ENCODE measurements at regions not wholly inside any gene's neighbourhood (a gene's known extent, or its start where the extent isn't known, plus 50 kb on each side); places are given as distances from the start of the nearest gene placed in this dataset.
"Not testable (repeated sequence)": the region's sequence is repeated elsewhere in the genome, so short reads cannot be mapped to it uniquely, and the experiment has no call there.

DNA sequence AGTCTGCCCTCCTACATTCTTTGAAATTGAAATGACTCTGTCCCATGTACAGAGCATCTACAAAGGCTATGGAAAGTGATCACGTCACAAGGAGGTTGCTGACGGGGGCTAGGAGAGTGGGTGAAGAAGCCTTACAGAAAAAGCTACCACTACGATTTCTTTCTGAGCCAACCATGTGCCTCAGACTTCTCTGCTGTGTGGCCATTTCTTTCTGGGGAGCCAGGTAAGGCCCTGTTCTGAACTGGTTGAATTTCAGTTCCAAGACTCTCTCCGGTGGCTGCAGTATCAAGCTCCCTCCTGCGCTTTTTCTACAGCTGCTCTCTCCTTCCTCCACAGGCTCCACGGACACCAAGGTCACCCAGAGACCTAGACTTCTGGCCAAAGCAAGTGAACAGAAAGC, 112.5 kb upstream of the PRSS1 start:
- peak; percentile 1 for DNase-seq (ENCODE audit: low read depth, low spot score)

DNA sequence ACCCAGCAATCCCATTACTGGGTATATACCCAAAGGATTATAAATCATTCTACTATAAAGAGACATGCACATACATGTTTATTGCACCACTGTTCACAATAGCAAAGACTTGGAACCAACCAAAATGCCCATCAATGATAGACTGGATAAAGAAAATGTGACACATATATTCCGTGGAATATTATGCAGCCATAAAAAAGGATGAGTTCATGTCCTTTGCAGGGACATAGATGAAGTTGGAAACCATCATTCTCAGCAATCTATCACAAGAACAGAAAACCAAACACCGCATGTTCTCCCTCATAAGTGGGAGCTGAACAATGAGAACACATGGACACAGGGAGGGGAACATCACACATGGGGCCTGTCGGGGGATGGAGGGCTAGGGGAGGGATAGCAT, 113.2 kb upstream of the PRSS1 start:
- DNase-seq (ENCODE audit: low read depth, low spot score) = not testable (repeated sequence)

DNA sequence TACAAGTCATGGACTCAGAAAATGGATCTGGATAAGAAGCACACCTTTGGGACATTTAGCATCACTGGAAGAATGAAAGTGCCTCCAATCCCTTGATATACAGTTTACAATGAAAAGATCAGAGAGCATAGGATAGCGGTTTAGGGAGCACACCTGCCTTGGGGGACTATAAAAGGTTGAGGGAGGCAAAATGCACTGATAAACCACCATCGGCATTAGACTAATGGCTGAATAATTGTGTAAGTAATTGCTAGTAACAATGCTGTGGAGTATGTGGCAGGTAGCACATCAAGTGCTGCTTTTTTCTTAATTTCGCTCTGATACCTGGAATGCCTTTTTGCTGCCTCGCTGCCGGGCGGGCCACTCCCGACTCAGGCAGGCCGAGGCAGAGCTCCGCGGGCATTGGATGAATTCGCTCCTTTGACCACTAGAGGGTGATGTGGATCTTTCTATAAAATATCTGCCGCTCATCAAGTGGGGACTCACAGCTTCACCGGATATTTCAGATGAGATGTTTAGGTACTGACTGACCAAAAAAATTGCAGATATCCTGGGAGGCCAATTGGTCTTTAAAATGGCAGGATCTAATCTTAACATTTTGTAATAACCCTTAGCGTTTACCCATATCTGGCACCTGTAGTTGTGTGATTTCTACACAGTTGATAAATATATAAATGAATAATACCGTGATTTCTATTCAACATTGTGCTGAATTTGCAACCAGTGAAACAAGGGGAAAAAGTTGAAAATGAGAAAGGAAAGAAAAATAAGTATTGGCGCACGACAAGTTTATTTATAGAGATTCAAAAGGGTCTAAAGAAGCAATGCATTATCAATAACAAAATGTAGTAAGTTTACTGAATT, 116.8 kb upstream of the PRSS1 start:
- DNase-seq (ENCODE audit: low read depth, low spot score) = peak; percentile 26

DNA sequence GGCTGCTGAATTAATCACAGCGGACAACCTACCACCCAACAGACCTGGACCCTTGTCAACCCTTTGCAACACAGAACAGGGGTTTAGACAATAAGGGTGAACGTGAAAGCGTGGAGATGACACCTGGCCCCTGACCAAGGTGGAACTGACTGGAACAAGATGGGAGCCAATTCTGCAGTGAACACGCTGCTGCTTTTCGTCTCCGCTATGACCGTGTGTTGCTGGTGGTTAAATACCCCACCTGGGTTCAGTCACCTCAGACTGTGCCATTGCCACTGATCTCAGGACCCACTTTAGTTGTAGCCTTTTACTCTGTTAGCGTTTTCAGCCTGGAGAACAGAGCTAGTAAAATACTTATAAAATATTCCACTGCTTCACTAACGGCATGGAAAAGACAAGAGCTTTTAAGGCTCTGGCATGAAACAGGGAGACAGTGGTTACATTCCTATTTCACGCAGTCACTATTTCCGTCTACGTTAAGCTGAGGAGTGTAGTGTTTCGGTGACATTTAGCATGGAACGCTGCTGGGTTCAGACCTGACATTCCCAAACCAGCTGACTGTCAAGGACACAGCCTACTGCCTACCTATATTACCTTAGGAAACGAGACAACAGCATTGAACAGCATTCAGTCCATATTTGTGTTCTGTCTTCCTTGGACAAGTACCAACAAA, 119.5 kb upstream of the PRSS1 start:
- no peak for DNase-seq (ENCODE audit: low read depth, low spot score)

DNA sequence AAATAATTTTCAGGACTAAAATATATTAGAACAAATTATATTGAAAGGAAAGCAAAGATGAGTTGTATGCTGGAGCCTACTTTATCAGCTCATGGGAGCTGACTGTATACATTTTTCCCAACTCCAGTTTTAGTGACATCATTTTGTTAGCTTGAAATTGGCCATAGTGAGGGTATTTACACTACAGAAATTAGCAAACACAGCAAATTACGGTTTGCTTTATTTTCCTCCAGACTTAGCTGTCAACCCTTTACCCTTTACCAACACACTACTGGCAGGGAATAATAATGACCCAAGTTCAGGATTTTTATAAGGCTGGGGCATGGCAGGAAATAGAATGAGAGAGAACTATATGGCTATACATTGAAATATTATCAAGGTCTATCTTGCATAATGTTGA, 120.3 kb upstream of the PRSS1 start:
- DNase-seq (ENCODE audit: low read depth, low spot score) = no peak

DNA sequence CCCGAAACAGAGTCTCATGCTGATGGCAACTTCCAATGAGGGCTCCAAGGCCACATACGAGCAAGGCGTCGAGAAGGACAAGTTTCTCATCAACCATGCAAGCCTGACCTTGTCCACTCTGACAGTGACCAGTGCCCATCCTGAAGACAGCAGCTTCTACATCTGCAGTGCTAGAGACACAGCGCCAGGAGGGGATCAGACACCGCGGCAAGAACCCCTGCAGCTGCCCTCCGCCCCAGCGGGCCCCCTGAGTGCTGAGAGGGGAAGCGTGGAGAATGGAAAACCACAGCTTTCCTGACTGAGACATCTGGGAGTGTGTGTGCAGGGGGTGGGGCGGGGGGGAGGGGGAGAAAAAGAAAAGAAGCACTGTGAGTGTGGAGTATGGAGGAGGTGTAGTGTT, 122.0 kb upstream of the PRSS1 start:
- not testable (repeated sequence) for DNase-seq (ENCODE audit: low read depth, low spot score)

DNA sequence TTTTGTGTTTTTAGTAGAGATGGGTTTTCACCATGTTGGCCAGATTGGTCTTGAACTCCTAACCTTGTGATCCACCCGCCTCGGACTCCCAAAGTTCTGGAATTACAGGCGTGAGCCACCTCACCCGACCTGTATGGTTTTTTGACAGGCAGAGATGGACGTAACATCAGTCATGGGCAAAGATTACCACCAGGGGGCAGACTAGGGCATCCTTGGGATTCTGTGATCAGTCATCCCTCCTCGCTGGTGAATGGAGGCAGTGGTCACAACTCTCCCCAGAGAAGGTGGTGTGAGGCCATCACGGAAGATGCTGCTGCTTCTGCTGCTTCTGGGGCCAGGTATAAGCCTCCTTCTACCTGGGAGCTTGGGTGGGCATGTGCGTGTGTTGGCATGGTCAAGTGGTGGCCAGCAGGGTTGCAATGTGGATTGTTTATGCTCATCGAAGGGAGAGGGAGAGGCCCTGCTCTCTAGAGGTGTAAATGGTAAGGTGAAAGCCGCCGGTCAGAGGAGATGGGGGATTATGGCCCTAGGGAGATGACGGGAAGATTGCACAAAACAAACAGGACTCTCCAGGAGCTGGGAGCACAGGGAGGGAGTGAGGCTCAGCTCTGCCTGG, 122.7 kb upstream of the PRSS1 start:
- peak; percentile 40 for DNase-seq (ENCODE audit: low read depth, low spot score)

DNA sequence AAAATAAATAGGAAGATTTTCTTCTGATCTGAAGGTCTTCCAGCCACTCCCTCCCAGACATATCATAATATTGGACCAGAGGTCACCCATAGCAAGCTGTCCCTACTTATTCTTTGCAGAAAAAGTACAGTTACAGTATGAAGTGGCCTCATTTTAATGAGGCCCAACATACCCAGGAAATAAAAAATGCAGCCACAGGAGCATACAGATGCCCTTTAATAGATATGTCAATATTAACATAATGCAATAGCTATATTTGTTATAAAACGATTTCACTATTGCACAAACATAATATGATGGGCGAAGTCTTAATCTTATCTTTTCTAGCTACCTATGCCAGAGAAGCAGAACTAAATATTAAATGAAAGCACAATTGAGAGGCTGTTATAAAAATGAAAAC, 124.1 kb upstream of the PRSS1 start:
- not testable (repeated sequence) for DNase-seq (ENCODE audit: low read depth, low spot score)

DNA sequence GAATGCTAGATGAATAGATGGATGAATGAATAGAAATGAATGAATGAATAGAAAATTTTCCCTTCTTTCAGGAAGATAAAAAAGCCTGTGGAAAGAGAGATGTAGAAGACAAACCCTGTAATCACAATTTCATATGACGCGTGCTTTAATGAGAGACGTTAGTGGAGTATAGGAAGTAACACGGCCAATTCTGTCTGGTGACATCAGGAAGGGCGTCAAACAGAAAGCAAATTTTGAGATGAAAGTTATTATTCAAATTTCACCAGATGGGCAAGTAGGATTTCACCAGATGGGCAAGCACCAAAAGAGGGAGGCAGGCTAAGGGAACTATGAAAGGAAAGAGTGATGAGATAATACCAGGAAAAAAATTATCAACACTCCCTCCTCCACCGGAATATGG, 128.9 kb upstream of the PRSS1 start:
- no peak for DNase-seq (ENCODE audit: low read depth, low spot score)

DNA sequence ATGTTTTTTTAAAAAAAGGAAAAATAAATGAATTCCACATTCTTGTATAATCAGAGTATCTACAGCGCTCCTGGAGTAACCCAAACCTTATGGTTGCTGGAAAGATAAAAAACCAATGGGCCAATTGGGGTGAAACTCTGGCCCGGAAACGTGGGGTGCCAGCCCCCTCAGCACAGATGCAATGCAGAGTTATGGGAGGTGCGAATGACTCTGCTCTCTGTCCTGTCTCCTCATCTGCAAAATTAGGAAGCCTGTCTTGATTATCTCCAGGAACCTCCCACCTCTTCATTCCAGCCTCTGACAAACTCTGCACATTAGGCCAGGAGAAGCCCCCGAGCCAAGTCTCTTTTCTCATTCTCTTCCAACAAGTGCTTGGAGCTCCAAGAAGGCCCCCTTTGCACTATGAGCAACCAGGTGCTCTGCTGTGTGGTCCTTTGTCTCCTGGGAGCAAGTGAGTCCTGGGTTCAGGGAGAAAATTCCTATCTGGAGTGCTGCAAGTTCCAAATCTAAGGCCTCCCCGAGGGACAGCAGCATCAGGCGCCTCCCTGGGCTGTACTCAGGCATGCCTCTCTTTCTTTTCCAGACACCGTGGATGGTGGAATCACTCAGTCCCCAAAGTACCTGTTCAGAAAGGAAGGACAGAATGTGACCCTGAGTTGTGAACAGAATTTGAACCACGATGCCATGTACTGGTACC, 130.5 kb upstream of the PRSS1 start:
- no peak for DNase-seq (ENCODE audit: low read depth, low spot score)

DNA sequence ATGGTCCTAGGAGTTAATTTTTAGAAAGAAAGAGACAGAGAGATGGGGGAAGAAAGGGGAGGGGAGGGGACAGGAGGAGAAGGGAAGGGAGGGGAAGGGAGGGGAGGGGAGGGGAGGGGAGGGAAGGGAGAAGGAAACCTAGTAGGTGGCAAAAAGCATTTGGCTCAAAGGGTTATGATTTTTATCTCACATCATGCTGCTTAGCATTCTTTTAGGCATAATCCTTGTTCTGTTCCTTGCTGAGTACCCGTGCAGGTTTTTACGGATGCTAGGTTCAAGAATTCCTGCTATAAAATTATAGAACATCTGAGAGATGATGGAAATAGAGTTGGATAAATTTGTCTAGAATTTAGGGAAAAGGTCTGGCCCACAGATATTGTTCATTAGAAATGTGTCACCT, 132.4 kb upstream of the PRSS1 start:
- no peak for DNase-seq (ENCODE audit: low read depth, low spot score)

DNA sequence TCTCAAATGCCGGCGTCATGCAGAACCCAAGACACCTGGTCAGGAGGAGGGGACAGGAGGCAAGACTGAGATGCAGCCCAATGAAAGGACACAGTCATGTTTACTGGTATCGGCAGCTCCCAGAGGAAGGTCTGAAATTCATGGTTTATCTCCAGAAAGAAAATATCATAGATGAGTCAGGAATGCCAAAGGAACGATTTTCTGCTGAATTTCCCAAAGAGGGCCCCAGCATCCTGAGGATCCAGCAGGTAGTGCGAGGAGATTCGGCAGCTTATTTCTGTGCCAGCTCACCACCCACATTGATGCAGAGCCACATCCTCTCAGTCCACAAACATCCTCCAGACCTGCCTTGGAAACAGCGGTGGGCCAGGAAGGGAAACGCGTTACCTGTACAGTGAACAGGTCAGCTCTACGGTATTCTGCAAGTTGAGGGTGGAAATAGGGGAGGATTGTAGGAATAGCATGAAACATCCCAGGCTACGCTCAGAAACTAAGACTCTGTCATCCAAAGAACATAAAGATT, 133.1 kb upstream of the PRSS1 start:
- no peak for DNase-seq (ENCODE audit: low read depth, low spot score)

DNA sequence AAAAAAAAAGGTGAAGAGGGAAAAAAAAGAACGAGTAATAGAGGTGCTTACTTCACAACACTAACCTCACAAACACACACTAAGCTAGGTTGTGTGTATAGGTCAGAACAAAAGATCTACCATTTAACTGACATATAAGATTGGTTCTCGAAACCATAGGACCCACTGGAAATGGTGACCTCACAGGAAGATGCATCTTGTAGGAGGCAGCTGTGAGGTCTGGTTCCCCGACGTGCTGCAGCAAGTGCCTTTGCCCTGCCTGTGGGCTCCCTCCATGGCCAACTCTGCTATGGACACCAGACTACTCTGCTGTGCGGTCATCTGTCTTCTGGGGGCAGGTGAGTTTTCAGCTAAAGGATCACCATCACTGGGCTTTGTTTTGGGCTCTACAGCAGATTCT, 133.8 kb upstream of the PRSS1 start:
- no peak for DNase-seq (ENCODE audit: low read depth, low spot score)

DNA sequence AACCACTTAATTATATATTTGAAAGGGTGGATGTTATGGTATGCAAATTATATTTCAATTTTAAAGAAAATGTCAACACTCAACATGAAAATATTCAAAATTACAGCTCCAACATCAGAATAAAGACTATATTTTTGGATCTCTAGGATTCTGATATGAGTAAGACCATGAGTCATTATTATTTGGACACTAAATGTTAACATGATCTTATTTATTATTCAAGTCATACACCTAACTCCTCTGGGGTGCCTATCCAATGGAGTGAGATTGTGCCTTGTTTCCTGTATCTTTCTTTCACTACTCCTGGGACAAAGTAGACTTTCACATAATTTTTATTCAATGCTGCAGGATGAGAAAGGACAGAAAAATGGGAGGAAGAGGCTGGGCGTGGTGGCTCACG, 135.2 kb upstream of the PRSS1 start:
- no peak for DNase-seq (ENCODE audit: low read depth, low spot score)

DNA sequence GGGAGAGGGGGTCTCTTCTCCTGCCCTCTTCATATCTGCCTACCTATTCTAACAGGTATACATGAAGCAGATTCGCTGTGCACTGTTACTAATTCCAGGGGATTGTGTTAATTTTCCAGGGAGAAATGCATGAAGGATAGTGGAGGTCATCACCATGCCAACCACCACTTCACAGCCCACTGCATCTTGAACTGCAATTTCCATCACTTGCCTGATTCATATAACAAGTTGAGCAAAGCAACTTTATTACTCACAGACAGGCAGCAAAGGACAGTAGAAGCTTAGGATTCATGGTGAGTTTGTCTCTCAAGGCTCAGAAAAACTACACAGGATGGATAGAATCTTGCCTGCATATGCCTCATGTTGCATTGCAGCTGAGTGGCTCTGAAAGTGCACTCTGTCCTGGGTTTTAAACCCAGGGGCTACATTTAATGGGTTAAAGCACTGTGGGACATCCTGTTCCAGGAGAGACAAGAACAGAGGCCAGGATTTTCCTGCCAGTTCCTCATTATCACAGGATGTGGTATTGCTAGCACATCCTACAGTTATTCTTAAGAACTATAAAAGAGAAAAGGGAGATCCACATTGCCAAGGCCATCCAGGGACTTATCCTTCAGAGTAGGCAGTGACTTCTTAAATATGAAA, 136.9 kb upstream of the PRSS1 start:
- DNase-seq (ENCODE audit: low read depth, low spot score) = no peak

DNA sequence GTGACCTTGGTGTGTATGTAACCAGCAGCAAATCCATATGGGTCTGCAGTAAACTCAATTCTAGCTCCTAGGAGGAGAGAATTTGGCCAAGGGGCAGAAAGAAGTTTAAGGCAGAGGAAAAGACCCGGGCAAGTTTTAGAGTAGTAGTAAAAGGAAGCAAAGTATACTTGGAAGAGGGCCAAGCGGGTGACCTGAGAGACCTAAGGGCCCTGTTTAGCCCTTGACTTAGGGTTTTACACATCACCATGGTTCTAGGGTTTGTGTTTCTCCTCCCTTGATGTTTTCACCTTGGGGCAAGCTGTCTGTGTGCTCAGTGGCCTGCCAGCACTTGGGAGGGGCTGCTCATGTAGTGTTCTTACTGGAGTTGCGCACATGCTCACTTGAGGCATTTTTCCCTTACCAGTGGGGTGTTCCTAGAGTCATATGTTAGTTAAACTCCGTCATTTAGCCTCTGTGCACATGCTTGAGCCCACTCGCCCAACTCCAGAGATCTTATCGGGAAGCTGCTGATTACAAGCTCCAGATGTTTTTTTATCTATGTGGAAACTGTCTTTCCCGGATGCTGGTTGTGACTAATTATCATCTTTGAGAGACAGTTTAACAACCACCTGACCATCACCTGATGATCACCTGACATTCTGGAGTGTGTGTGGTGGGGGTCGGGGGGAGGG, 137.6 kb upstream of the PRSS1 start:
- no peak for DNase-seq (ENCODE audit: low read depth, low spot score)

DNA sequence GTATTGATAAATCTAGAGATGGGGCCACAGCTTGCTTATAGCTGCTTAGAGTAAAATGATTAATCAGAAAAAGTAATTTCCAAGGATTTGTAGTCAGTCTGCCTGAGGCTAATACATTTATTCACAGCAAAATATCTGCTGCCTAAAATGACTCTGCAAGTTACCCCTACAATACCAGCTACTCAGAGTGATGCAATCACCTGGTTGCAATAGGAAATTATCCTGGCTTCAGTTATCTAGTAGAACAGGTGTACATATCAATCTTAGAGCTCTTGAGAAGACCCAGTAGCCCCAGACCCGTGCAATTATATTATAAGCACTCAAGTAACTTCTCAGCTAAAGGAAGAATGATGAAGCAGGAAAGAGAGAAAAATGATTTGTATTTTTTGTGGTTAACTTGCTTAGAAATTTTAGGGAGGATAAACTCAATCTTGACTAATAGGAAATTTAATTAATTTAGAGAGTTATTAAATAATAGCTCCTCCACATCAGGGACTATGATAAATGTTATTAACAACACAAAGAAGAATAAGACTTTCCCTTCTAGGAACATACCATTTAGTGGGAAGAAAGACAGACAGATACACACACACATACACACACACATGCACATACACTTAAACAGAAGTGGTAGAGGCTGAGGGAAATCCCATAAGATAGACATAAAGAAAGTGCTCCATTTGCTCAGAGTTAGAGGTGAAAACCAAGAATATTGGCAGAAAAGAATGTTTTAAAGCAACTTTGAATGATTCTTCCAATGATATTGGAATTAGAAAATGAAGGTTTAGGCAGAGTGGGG, 140.4 kb upstream of the PRSS1 start:
- DNase-seq (ENCODE audit: low read depth, low spot score) = no peak

DNA sequence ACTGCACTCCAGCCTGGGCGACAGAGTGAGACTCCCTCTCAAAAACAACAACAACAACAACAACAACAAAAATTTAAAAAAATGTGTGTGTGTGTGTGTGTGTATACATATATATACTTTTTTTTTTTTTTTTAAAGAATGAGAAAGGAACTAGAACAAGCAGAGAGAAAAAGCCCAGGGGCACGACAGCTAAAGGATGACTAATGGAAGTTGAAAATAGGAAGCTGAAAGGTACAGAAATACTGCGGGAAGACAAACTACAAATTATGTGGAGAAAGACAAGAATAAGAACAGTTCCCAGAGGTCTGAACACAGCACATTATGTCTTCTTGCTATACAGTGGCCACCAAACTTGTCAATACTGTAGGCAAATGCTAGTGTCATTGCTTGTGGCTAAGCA, 141.9 kb upstream of the PRSS1 start:
- no peak for DNase-seq (ENCODE audit: low read depth, low spot score)

DNA sequence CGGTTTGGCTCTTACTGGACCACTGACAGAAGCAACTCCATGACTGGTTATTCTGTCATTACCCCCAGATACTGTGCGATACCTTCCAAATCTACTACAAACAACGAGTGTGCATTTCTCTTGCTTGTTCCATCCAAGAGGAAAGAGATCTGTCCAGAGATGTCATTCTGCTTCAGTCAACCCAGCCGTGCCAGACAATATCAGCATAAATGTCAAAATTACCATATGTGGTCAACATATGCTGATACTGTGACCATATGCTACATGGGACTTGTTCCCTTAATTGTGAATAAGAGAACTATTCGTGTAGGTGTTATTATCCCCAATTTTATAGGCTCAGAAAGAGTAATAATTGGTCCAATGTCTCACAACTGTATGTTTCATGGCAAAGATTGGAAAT, 143.2 kb upstream of the PRSS1 start:
- DNase-seq (ENCODE audit: low read depth, low spot score) = no peak

DNA sequence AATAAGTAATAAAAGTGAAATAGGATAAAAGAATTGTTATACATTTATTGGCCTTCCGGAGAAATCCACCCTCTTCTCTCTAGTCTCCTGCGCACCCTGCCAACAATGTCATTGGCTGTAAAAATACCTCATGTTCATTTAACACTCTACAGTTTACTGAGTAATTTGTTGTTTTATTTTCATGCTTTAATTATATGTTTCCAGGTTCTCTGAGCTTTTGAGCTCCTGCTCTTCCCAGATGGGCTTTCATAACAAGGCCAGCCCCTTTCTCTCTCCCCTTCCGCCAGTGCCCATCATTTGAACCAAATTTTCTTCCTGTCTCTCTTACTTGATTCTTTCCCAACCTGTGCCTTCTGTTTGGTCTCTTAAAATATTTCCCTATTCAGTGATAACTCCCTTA, 144.6 kb upstream of the PRSS1 start:
- no peak for DNase-seq (ENCODE audit: low read depth, low spot score)

All from activated CD4-positive, CD25-positive, alpha-beta regulatory T cell treated with anti-CD3 and anti-CD28 coated beads, Interleukin-2, amount 50 U/mL, for 16 hours (primary cell).